GM21367 (cell line): ENCODE measurements at regions not wholly inside any gene's neighbourhood (a gene's known extent, or its start where the extent isn't known, plus 50 kb on each side); places are given as distances from the start of the nearest gene placed in this dataset.
"Not testable (repeated sequence)": the region's sequence is repeated elsewhere in the genome, so short reads cannot be mapped to it uniquely, and the experiment has no call there.

Experiments used
- ATAC-seq: cut with Tn5 transposase; IDR thresholded peaks from one replicate; pipeline ENCODE4 v1.9.1; 2021; ENCODE audit not compliant: unreplicated experiment

DNA sequence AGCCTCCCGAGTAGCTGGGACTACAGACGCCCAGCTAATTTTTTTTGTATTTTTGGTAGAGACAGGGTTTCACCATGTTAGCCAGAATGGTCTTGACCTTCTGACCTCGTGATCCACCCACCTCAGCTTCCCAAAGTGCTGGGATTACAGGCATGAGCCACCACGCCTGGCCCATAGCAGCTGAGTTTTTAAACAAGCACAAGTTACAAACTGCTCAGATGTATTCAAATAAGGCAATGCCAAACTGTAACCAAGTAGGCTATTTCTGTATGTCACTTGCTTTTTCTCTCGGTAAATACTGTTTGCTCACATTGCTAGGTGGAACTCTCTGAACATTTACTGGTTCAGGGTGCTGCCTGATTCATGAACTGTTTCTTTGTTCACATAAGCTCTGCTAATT lies 799.3 kb upstream of the NUDT12 start:
- no peak for ATAC-seq

DNA sequence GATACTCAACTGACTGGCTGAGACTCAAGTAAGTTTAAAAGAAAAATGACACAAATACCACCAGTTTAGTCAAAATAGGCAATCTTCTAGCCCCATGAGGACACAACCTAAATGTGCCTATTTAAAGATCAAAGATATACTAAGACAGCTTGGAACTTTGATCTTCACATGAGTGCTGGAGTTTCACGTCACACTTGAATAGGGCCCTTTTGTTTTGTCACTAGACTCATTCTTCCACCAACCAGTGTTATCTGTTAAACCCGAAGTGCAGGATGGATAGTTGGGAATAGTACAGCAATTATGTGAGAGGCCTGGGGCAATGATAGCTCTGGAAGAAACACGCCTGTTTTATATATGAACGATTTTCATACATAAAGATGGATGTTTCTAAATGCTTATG lies 792.8 kb upstream of the NUDT12 start:
- ATAC-seq: no peak

DNA sequence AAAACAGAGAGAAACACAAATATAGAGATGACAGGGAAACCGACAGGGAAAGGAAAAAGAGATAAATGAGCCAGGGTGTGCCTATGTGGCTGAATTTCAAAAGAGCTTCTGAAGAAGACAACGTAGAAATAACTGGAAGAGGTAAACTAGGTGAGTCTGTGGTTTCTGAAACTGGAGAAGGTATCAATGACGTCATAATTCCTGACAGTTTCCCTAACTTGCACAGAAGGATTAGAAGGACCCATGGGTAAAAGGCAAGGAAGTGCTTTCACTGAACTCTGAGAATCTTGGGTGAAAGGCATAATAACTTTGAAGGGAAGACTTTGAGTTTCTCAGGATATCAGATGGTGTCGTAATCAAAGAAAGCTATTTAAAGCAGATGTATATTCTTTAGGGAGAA lies 790.8 kb upstream of the NUDT12 start:
- no peak for ATAC-seq

DNA sequence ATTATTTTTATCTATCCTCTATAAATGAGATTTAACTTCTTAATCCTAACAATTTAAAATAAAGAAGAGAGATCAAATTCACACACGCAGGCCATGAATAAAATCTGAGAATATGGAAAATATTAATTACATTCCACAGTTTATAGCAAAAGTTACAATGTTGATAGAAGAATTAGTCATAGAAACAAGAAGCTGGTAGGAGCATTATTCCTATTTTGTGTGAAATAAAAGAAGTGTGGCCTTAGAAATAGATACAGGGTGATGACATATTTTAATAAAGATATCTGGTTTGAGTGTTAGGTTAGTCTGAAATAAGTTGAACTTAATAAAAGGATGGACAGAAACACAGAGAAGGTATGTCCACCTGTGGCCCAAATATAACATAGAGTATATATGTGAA lies 790.4 kb upstream of the NUDT12 start:
- no peak for ATAC-seq

DNA sequence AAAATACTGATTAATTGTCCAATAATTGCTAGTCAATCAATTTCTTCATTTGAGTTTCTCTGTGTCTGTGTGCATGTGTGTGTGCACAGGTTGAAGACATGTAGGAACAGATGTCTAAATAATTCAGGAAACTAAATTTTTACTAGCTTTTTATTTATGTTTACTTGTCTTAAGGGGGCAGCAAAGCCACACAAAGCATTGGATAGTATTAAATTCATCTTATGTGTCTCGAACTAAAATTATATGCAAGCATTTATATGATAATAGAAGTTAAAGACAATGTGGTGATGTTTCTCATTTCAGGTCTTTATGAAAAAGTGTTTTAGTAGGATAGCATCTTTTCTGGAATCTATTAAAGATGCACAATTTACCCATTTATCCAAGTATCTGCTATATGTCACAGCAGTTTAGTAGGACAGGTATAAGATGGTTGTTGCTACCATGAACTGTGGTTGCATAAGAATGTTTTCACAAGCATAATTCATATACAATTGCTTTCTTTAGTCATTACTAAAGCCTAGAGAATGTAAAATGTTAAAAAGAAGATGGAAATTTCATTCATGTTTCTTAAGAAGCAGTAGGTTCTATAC lies 784.6 kb upstream of the NUDT12 start:
- no peak for ATAC-seq

DNA sequence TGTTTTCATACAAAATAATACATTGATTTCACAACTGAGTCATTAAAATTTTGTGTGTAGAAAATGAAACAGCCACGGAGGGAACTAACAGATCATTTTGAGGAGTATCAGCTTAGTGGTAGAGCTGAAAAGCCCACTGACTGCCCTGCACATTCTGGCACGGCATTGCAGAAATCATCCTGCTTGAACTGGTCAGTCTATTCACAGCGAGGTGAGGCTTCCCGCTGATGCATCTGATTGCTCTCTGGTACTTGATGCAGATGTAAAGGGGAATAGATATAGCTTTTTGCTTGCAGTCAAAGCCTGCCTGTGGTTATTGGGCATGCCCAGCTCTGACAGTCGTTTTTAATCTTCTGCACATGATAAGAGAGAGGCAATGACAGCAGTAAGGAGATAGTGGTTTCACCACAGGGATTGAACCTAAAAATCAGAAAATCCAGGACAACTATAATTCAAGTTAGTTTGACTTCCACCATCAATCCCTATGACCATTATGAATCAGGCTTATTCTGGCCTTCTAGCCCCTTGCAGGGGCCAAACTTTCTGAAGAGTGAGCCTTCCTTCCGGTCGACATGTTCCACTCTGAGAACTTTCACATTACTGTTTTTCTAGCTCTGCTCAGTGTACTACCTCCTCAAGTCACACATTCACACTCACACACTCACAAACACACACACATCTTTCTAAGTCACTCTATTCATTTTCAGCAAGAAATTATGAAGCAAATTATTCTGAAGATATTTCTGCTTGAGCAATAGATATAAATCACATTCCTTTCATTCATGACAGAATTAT lies 782.8 kb upstream of the NUDT12 start:
- ATAC-seq: no peak

DNA sequence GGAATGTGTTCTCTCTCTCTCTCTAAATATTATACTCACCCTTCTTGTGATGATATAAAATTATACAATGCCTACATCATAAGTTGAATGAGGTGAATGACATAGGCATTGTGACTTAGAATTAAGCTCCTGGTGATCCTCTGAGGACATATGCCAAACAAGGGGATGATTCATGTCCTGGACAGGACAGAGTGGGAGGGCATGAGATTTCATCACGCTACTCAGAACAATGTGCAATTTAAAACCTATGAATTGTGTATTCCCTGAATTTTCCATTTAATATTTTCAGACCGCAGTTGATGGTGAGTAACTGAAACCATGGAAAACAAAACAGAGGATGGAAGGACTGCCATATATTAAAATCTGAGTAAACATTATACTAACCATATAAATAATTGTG lies 782.2 kb upstream of the NUDT12 start:
- no peak for ATAC-seq

DNA sequence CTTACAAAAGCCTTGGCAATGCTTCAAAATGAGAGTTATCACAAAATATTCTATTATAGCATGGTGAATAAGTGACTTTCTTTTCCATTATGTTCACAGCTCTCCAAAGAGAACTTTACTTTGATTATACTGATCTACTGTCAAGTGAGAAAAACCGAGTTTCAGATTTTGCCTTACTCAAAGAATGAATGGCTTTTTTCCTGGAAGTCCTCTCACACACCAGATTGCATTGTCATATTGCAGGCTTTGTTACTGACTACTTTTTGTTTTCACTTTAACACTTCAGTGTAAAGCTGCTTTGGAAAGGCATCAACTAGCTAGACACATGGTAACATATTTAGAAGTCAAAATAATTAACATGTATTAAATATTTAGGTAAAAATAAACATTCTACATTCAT lies 765.2 kb upstream of the NUDT12 start:
- no peak for ATAC-seq

DNA sequence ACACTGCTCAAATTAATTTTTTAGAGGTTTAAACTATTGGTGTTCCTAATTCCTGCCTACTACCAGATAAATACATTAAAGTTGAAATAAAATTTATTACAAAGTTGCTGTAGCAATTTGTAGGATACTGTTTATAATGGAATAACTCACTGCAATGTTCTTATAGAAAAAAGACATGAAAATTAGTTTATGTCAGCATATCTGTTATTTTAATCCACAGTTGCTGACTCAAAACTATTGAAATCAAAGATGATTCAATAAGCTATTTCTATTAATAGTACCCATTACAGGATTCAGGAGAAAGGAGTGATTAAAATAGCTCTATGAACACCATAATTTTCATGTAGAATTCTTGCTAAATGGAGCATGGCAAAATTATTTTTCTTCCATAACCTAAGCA lies 764.4 kb upstream of the NUDT12 start:
- ATAC-seq: no peak

DNA sequence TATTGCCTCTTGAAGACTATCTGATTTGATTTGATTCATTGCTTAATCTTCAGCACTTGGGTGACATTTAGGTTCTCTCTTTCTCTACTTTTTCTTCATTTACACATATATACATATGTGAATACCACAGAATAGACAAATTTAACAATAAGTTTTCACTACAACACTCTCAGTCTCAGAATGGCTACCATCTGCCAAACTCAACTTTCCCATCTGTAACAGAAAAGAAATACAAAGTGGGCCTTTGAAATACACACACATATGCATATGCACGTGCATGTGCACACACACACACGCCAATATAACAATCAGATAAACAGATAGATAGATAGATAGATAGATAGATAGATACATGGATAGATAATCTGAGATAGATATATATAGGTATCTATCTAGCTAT lies 762.8 kb upstream of the NUDT12 start:
- ATAC-seq: no peak

DNA sequence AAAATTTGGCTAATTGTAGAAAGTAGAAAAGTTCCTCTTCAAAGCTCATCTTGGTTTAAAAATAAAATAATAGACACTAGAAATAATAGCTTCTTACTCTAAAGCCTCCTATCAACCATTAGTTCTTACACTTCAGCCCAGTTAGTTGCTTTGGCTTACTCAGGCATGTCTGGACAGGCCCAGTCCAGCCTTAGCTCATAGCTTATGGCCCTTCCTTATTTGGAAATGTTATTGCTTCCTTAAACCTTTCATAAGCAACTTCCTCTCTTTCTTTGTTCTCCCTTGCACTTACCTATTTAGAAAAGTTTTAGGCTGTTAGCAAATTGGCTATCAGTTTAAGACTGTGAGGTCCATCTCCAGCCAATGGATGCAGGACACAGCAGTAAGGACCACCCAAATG lies 754.1 kb upstream of the NUDT12 start:
- not testable (repeated sequence) for ATAC-seq

DNA sequence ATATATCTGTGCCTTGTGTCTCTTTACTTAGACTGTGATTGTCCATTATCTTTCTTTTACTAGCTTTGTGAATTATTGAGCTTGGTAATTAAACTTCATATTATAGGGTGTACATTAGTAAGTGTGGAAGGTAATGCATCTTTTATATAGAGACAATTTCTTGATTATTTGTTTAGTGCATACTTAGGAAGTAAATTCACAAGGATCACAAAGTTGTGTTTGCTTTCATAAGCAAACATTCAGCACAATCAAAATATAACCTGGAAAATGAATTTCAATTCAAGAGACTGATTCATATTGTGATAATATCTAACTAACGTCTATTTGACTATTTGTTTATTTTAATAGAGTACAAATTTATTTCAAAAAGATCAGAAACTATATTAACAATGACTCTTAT lies 749.9 kb upstream of the NUDT12 start:
- ATAC-seq: no peak

DNA sequence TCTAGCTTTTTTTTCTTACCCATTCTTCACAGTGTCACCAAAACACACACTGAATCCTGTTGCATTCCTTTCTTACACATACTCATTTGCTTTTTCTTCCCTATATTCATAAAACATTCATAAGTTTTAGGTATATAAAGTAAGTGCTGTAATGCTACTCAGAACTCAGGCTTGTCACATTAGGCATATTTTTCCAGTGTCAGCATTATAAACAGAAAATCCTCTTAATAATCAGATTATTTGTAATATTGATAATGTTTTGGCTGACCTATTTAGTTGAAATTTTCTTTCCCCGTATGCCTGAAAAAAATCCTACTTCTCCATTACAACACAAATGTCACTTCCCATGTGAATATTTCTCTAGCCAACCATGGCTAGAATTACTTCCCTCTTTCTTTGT lies 743.0 kb upstream of the NUDT12 start:
- ATAC-seq: no peak

DNA sequence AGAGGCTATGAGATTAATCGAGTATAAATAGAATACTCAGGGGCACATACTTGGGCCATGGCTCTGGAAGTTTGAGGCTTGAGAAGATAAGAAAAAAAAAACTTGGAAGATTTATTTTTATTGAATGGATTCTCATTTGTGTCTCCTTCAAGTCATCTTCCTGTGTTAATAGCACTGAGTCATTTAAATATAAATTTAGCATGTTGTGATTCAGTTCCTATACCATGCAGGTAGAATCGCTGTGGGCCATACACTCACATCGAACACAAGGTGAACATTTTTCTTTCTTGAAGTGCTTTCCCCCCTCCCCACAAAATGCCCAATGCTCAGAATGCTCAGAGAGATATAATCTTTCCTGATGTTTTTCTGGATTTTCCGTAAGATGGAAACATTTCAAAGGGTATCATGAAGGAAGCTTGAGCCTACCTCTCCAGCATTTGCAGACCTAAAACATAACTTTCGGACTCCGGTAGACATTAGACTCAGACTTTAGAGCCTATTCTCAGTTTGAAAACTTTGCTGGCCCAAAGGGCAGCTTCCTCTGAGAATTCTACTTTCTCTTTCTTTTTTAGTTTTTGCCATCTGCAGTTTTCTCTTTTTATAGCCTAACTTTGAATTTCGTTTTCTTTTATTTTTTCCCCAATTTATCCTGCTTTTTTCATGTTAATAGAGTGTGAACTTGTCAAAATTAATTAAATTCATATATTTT lies 737.6 kb upstream of the NUDT12 start:
- ATAC-seq: no peak

DNA sequence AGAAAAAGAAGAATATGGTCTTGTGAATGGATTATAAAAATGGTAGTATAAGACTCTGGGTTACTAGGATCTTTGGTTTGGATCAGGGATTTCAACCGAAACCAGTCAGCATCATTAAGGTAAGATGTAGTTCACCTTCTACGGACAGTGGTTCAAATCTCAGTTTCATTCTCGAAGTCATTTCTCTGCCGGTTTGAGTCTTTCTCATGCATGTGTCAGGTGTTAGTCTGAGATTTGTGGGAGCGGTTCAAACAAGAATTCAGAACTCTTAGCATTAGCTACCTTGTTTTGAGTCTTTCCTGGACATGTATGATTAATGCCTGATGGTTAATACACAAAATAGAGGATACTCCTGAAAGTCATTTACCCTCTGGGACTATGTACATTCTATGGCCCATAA lies 735.9 kb upstream of the NUDT12 start:
- ATAC-seq: no peak

DNA sequence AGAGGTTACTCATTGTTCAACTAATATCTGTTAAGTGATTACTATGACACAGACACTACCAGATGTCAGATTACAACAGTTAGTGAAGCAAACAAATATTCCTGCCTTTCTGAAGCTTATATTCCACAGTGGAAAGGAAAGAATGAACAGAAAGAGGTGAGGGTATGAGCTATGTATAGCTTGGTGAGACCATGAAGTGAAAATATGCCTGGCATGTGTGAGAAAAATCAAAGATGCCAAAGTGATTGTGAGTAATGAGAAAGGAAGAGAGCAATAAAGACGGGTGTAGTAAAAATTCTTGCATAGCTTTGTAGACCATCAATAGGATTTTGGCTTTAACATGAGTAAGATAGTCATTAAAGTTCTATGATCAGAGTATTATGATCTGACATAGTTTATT lies 734.5 kb upstream of the NUDT12 start:
- ATAC-seq: no peak

DNA sequence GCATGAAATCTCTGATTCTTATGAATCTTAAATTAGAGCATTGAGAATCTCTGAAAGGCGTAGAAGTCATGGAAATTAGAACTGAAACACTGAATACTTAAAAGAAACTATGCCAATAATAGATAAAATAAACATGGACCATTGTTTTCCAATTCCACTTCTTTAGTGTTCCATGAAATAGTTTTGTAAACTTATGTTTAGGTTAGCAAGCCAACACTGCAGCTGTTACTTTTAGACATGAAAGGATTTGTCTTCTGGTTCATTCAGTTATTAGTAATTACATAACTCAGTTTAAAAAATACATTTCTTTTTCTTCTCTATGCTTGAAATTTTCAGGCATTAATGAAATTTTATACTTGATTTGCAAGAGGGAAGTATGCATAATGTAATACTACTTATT lies 733.4 kb upstream of the NUDT12 start:
- no peak for ATAC-seq

DNA sequence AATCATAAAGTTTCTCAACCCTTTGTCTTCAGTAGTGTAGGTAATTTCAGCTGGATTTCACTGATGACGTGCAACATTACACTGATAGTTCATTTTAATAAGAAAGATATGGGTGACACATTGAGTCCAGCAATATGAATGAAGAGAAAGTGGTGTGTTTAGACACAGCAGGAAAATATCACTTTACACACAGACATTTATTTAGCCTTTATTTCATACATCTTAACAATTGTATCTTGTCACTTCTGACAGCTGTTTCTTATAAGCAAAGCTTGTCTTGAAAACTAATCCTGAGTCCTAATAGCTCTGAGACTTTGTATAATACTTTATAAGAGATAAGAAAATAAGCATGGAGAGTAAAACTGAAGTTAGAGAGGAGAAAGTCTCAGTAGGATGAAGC lies 720.5 kb upstream of the NUDT12 start:
- no peak for ATAC-seq

DNA sequence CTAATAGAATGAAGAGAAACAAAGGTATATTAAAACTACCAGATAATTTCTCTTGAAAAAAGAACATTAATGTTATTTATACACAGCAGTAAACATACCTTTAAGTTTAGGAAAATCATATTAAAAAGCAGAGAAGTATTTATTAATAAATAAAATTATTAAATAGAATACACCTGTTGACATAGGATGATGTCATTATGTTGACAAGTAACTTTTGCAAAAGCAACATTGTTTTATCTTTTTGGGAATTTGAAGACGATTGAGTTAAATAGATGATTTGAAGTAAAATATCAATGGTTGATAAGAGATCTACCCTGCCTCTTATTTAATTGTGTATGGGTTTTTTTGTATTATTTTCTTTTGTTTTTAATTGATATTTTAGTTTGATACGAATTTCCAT lies 711.1 kb upstream of the NUDT12 start:
- no peak for ATAC-seq

DNA sequence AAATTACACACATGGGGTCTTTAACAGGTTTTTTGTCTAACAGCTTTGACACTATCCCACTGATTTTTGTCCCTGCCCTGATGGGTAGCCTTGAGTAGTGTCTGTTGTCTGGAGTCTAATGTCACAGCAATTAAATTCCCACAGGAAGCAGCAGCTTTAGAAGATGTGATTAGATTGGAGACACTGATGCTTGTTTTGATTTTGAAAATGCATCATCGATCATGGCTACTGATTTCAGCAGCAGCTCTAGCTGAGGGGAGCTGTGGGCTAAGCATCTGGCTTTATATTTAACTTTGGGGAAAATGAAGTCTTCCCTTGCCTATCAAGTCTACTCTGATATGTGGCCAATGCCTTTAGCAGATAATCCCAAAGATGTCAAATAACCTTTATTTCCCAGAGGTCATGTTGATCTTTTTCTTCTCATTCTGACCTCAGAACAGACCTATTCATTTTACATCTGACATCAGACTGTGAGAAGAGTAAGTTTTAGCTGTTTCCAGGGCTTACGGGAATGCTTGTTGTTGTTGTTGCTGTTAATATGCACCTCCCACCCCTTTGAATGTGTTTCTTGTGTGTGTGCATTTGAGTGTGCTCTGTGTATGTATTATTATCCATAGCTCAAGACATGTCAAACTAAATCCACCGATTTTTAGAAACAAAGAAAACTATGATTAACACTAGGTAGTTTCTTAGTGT lies 704.9 kb upstream of the NUDT12 start:
- no peak for ATAC-seq

DNA sequence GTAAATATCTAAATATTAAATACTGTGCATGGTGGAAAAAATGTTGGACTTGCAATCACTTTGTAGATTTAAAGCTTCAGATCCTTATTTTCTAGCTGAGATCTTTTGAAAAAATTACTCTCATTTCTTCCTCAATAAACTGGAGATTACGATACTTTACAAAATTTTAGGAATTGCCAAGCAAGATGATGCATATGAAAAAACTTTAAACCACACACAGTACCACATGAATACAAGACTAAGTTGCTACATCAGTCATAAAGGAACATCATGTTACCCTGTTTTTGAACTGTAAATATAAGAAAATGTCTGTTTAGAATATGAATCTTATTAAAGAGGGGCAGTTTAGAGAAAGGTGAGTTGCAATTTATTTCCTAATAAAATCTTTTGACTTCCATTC lies 703.6 kb upstream of the NUDT12 start:
- no peak for ATAC-seq
